ENCODE measurements at regions not wholly inside any gene's neighbourhood (a gene's known extent, or its start where the extent isn't known, plus 50 kb on each side); places are given as distances from the start of the nearest gene placed in this dataset.

GRCh38 chr15:96494505-96494904 is 164.0 kb downstream of the NR2F2 start:
- in situ Hi-C loops (cut with MboI; ENCODE audit: low sequenced_read_pairs in 4 of 4) (no loop called here), intact Hi-C loops (cut with DNase I; ENCODE audit: low total_unique reads) (no loop called here)
- no peak overlapping the region for H3K4me3 ChIP-seq
- H3K27ac ChIP-seq = no peak overlapping the region
- H3K9me3 ChIP-seq = no peaks in the 10 kb centered on the region
- no peak for DNase-seq
- H3K36me3 ChIP-seq = no peaks in the 10 kb centered on the region
- no peaks in the 10 kb centered on the region for H3K4me1 ChIP-seq
- no peak for ATAC-seq
- H3K27me3 ChIP-seq = peaks cover 0 to 4% (median 0%) of the 10 kb centered on the region in 3 donors
- TF ChIP-seq POLR2A (IDR thresholded peaks at IDR 0.05) = no peak
- TF ChIP-seq CTCF (IDR thresholded peaks at IDR 0.05 in 4 of 5, conservative IDR thresholded peaks at IDR 0.05 in 1 of 5) = no peak

- intact Hi-C loops (cut with DNase I; ENCODE audit: low total_unique reads) = no loop called here
- DNase-seq (no peak), ATAC-seq (no peak)
- peaks cover 0 to 4% (median 0%) of the 10 kb centered on the region in 3 donors for H3K27me3 ChIP-seq
- H3K9me3 ChIP-seq = no peaks in the 10 kb centered on the region
- no peaks in the 10 kb centered on the region for H3K36me3 ChIP-seq
- H3K4me3 ChIP-seq = no peak overlapping the region
- no peaks in the 10 kb centered on the region for H3K4me1 ChIP-seq
- in situ Hi-C loops (cut with MboI; ENCODE audit: low sequenced_read_pairs in 4 of 4) = no loop called here
- TF ChIP-seq CTCF (IDR thresholded peaks at IDR 0.05 in 4 of 5, conservative IDR thresholded peaks at IDR 0.05 in 1 of 5) (no peak), POLR2A (IDR thresholded peaks at IDR 0.05) (no peak)
- no peak overlapping the region for H3K27ac ChIP-seq
These were observed 164.9 kb downstream of the NR2F2 start for GRCh38 chr15:96495386-96495785.

- in situ Hi-C loops (cut with MboI; ENCODE audit: low sequenced_read_pairs in 4 of 4) (no loop called here), intact Hi-C loops (cut with DNase I; ENCODE audit: low total_unique reads) (no loop called here)
- ATAC-seq (no peak), DNase-seq (no peak)
- Histone ChIP-seq H3K36me3 (no peaks in the 10 kb centered on the region), H3K4me1 (no peaks in the 10 kb centered on the region), H3K4me3 (no peak overlapping the region), H3K27ac (no peak overlapping the region), H3K27me3 (no peaks in the 10 kb centered on the region), H3K9me3 (no peaks in the 10 kb centered on the region)
- TF ChIP-seq POLR2A (IDR thresholded peaks at IDR 0.05) = no peak
- TF ChIP-seq CTCF (IDR thresholded peaks at IDR 0.05 in 4 of 5, conservative IDR thresholded peaks at IDR 0.05 in 1 of 5) = no peak
These were observed 167.5 kb downstream of the NR2F2 start for GRCh38 chr15:96497951-96498350.

GRCh38 chr15:96500508-96500907 is 170.0 kb downstream of the NR2F2 start:
- ATAC-seq (no peak), DNase-seq (no peak)
- Histone ChIP-seq H3K9me3 (no peaks in the 10 kb centered on the region), H3K36me3 (no peaks in the 10 kb centered on the region), H3K4me3 (no peak overlapping the region), H3K27me3 (no peaks in the 10 kb centered on the region), H3K4me1 (no peaks in the 10 kb centered on the region), H3K27ac (no peak overlapping the region)
- TF ChIP-seq CTCF (IDR thresholded peaks at IDR 0.05 in 4 of 5, conservative IDR thresholded peaks at IDR 0.05 in 1 of 5) = no peak
- TF ChIP-seq POLR2A (IDR thresholded peaks at IDR 0.05) = no peak
- intact Hi-C loops (cut with DNase I; ENCODE audit: low total_unique reads) = no loop called here
- in situ Hi-C loops (cut with MboI; ENCODE audit: low sequenced_read_pairs in 4 of 4) = no loop called here

GRCh38 chr15:96501362-96501761 is 170.9 kb downstream of the NR2F2 start:
- no peaks in the 10 kb centered on the region for H3K9me3 ChIP-seq
- TF ChIP-seq POLR2A (IDR thresholded peaks at IDR 0.05) (no peak), CTCF (IDR thresholded peaks at IDR 0.05 in 4 of 5, conservative IDR thresholded peaks at IDR 0.05 in 1 of 5) (no peak)
- in situ Hi-C loops (cut with MboI; ENCODE audit: low sequenced_read_pairs in 4 of 4) = no loop called here

More at GRCh38 chr15:96501362-96501761, 170.9 kb downstream of the NR2F2 start:
- Histone ChIP-seq H3K27me3 (no peaks in the 10 kb centered on the region), H3K27ac (no peak overlapping the region), H3K4me3 (no peak overlapping the region), H3K36me3 (no peaks in the 10 kb centered on the region), H3K4me1 (no peaks in the 10 kb centered on the region)
- intact Hi-C loops (cut with DNase I; ENCODE audit: low total_unique reads) = no loop called here
- DNase-seq = no peak
- no peak for ATAC-seq

Data from gastrocnemius medialis (tissue), 4 donors.